ENCODE measurements at regions not wholly inside any gene's neighbourhood (a gene's known extent, or its start where the extent isn't known, plus 50 kb on each side); places are given as distances from the start of the nearest gene placed in this dataset.

GRCh38 chr5:82817897-82818676 is 259.1 kb downstream of the TMEM167A start:
- Histone ChIP-seq H3K27me3 (ENCODE audit: insufficient read depth, low read length) (no peaks in the 10 kb centered on the region), H4K8ac (ENCODE audit: low read depth, low read length) (no peak overlapping the region), H2AFZ (ENCODE audit: insufficient read depth, low read length, poor library complexity) (no peak overlapping the region), H2BK5ac (ENCODE audit: low read depth, low read length, poor library complexity) (no peak overlapping the region), H3K4me1 (ENCODE audit: control insufficient read depth in 1 of 2, insufficient read depth in 2 of 2, low read length in 2 of 2) (no peaks in the 10 kb centered on the region), H3K27ac (ENCODE audit: low read depth, low read length) (no peak overlapping the region), H2BK12ac (ENCODE audit: low read length) (no peak overlapping the region), H4K12ac (ENCODE audit: low read depth, low read length) (no peak overlapping the region), H3K36me3 (ENCODE audit: control insufficient read depth in 1 of 2, insufficient read depth in 2 of 2, low read length in 2 of 2) (no peaks in the 10 kb centered on the region), H2AK5ac (ENCODE audit: low read length) (no peak overlapping the region), H3K23ac (ENCODE audit: low read length) (no peak overlapping the region), H3K79me2 (ENCODE audit: control insufficient read depth, insufficient read depth, low read length, poor library complexity) (no peaks in the 10 kb centered on the region), H3K9ac (ENCODE audit: low read length) (no peak overlapping the region), H3K79me1 (ENCODE audit: low read length) (no peaks in the 10 kb centered on the region), H3K18ac (ENCODE audit: low read length) (no peak overlapping the region), H3K9me3 (ENCODE audit: insufficient read depth, low read depth, low read length) (no peaks in the 10 kb centered on the region), H4K91ac (ENCODE audit: low read depth, low read length) (no peak overlapping the region), H3K4me3 (ENCODE audit: low read depth, low read length) (no peak overlapping the region), H3K4me2 (ENCODE audit: low read length) (no peak overlapping the region), H3K14ac (ENCODE audit: low read length) (no peak overlapping the region), H3K4ac (ENCODE audit: low read depth, low read length) (no peak overlapping the region), H2BK120ac (ENCODE audit: insufficient read depth, low read length, poor library complexity) (no peak overlapping the region)
- WGBS (ENCODE audit: extremely low coverage, insufficient coverage, insufficient read length) = no CpG with 5 or more reads among the region's 7 CpGs
- no peak for DNase-seq

- Histone ChIP-seq H3K9ac (ENCODE audit: low read length) (no peak overlapping the region), H3K79me2 (ENCODE audit: control insufficient read depth, insufficient read depth, low read length, poor library complexity) (no peaks in the 10 kb centered on the region), H4K12ac (ENCODE audit: low read depth, low read length) (no peak overlapping the region), H2BK120ac (ENCODE audit: insufficient read depth, low read length, poor library complexity) (no peak overlapping the region), H2AK5ac (ENCODE audit: low read length) (no peak overlapping the region), H3K14ac (ENCODE audit: low read length) (no peak overlapping the region), H3K4me1 (ENCODE audit: control insufficient read depth in 1 of 2, insufficient read depth in 2 of 2, low read length in 2 of 2) (no peaks in the 10 kb centered on the region), H3K36me3 (ENCODE audit: control insufficient read depth in 1 of 2, insufficient read depth in 2 of 2, low read length in 2 of 2) (no peaks in the 10 kb centered on the region), H2BK12ac (ENCODE audit: low read length) (no peak overlapping the region), H3K18ac (ENCODE audit: low read length) (no peak overlapping the region), H4K8ac (ENCODE audit: low read depth, low read length) (no peak overlapping the region), H3K4me2 (ENCODE audit: low read length) (no peak overlapping the region), H3K27ac (ENCODE audit: low read depth, low read length) (no peak overlapping the region), H3K9me3 (ENCODE audit: insufficient read depth, low read depth, low read length) (no peaks in the 10 kb centered on the region), H2AFZ (ENCODE audit: insufficient read depth, low read length, poor library complexity) (no peak overlapping the region), H3K4me3 (ENCODE audit: low read depth, low read length) (no peak overlapping the region), H3K23ac (ENCODE audit: low read length) (no peak overlapping the region), H3K4ac (ENCODE audit: low read depth, low read length) (no peak overlapping the region), H3K79me1 (ENCODE audit: low read length) (no peaks in the 10 kb centered on the region), H4K91ac (ENCODE audit: low read depth, low read length) (no peak overlapping the region), H2BK5ac (ENCODE audit: low read depth, low read length, poor library complexity) (no peak overlapping the region), H3K27me3 (ENCODE audit: insufficient read depth, low read length) (no peaks in the 10 kb centered on the region)
- WGBS (ENCODE audit: extremely low coverage, insufficient coverage, insufficient read length) = no CpG with 5 or more reads among the region's 5 CpGs
- no peak for DNase-seq
These were observed 260.3 kb downstream of the TMEM167A start for GRCh38 chr5:82816926-82817325.

GRCh38 chr5:82815871-82816270 is 261.3 kb downstream of the TMEM167A start:
- Histone ChIP-seq H2BK12ac (ENCODE audit: low read length) (no peak overlapping the region), H3K4me3 (ENCODE audit: low read depth, low read length) (no peak overlapping the region), H3K36me3 (ENCODE audit: control insufficient read depth in 1 of 2, insufficient read depth in 2 of 2, low read length in 2 of 2) (no peaks in the 10 kb centered on the region), H3K4me1 (ENCODE audit: control insufficient read depth in 1 of 2, insufficient read depth in 2 of 2, low read length in 2 of 2) (no peaks in the 10 kb centered on the region), H3K18ac (ENCODE audit: low read length) (no peak overlapping the region), H3K14ac (ENCODE audit: low read length) (no peak overlapping the region), H3K27me3 (ENCODE audit: insufficient read depth, low read length) (no peaks in the 10 kb centered on the region), H2AK5ac (ENCODE audit: low read length) (no peak overlapping the region), H4K8ac (ENCODE audit: low read depth, low read length) (no peak overlapping the region), H3K23ac (ENCODE audit: low read length) (no peak overlapping the region), H3K9me3 (ENCODE audit: insufficient read depth, low read depth, low read length) (no peaks in the 10 kb centered on the region), H3K4ac (ENCODE audit: low read depth, low read length) (no peak overlapping the region), H3K79me2 (ENCODE audit: control insufficient read depth, insufficient read depth, low read length, poor library complexity) (no peaks in the 10 kb centered on the region), H3K27ac (ENCODE audit: low read depth, low read length) (no peak overlapping the region), H2AFZ (ENCODE audit: insufficient read depth, low read length, poor library complexity) (no peak overlapping the region), H3K79me1 (ENCODE audit: low read length) (no peaks in the 10 kb centered on the region), H4K91ac (ENCODE audit: low read depth, low read length) (no peak overlapping the region), H3K4me2 (ENCODE audit: low read length) (no peak overlapping the region), H4K12ac (ENCODE audit: low read depth, low read length) (no peak overlapping the region), H2BK5ac (ENCODE audit: low read depth, low read length, poor library complexity) (no peak overlapping the region), H3K9ac (ENCODE audit: low read length) (no peak overlapping the region), H2BK120ac (ENCODE audit: insufficient read depth, low read length, poor library complexity) (no peak overlapping the region)
- DNase-seq = no peak
- no CpG with 5 or more reads among the region's 1 CpG for WGBS (ENCODE audit: extremely low coverage, insufficient coverage, insufficient read length)

DNA sequence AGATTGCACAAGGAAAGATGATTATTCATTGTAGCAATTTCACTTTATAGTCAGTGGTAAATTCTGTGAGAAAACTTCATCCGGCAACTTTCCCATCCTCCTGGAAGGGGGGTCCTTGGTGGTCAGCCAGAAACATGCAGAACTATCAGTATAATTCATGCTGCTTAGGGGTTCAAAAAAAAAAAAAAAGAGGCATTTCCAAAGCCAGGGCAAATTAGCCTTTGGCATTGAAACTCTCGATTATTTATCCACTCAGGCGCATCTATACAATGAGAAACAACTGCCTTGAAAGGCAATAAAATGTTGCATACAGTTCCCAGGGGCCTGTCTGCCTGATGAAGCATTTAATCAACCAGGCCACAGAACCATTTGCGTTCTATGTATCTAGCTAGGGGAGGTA is 263.3 kb downstream of the TMEM167A start:
- H3K4ac ChIP-seq (ENCODE audit: low read depth, low read length) = no peak overlapping the region
- DNase-seq = no peak
- no peak overlapping the region for H2AFZ ChIP-seq (ENCODE audit: insufficient read depth, low read length, poor library complexity)
- H3K4me3 ChIP-seq (ENCODE audit: low read depth, low read length) = no peak overlapping the region
- no peak overlapping the region for H4K8ac ChIP-seq (ENCODE audit: low read depth, low read length)
- H2BK5ac ChIP-seq (ENCODE audit: low read depth, low read length, poor library complexity) = no peak overlapping the region
- no peaks in the 10 kb centered on the region for H3K9me3 ChIP-seq (ENCODE audit: insufficient read depth, low read depth, low read length)
- H3K4me1 ChIP-seq (ENCODE audit: control insufficient read depth in 1 of 2, insufficient read depth in 2 of 2, low read length in 2 of 2) = no peaks in the 10 kb centered on the region
- H4K91ac ChIP-seq (ENCODE audit: low read depth, low read length) = no peak overlapping the region
- no peak overlapping the region for H3K23ac ChIP-seq (ENCODE audit: low read length)
- H3K9ac ChIP-seq (ENCODE audit: low read length) = no peak overlapping the region
- no CpG with 5 or more reads among the region's 4 CpGs for WGBS (ENCODE audit: extremely low coverage, insufficient coverage, insufficient read length)
- no peak overlapping the region for H4K12ac ChIP-seq (ENCODE audit: low read depth, low read length)
- no peak overlapping the region for H2AK5ac ChIP-seq (ENCODE audit: low read length)
- no peaks in the 10 kb centered on the region for H3K36me3 ChIP-seq (ENCODE audit: control insufficient read depth in 1 of 2, insufficient read depth in 2 of 2, low read length in 2 of 2)
- no peak overlapping the region for H2BK12ac ChIP-seq (ENCODE audit: low read length)
- H3K14ac ChIP-seq (ENCODE audit: low read length) = no peak overlapping the region
- H3K79me1 ChIP-seq (ENCODE audit: low read length) = no peaks in the 10 kb centered on the region
- no peak overlapping the region for H3K27ac ChIP-seq (ENCODE audit: low read depth, low read length)
- no peaks in the 10 kb centered on the region for H3K79me2 ChIP-seq (ENCODE audit: control insufficient read depth, insufficient read depth, low read length, poor library complexity)
- no peak overlapping the region for H3K4me2 ChIP-seq (ENCODE audit: low read length)
- no peak overlapping the region for H2BK120ac ChIP-seq (ENCODE audit: insufficient read depth, low read length, poor library complexity)
- no peaks in the 10 kb centered on the region for H3K27me3 ChIP-seq (ENCODE audit: insufficient read depth, low read length)
- no peak overlapping the region for H3K18ac ChIP-seq (ENCODE audit: low read length)

Data from trophoblast cell (in vitro differentiated cells and primary cell).